ENCODE measurements at regions not wholly inside any gene's neighbourhood (a gene's known extent, or its start where the extent isn't known, plus 50 kb on each side); places are given as distances from the start of the nearest gene placed in this dataset.

DNA sequence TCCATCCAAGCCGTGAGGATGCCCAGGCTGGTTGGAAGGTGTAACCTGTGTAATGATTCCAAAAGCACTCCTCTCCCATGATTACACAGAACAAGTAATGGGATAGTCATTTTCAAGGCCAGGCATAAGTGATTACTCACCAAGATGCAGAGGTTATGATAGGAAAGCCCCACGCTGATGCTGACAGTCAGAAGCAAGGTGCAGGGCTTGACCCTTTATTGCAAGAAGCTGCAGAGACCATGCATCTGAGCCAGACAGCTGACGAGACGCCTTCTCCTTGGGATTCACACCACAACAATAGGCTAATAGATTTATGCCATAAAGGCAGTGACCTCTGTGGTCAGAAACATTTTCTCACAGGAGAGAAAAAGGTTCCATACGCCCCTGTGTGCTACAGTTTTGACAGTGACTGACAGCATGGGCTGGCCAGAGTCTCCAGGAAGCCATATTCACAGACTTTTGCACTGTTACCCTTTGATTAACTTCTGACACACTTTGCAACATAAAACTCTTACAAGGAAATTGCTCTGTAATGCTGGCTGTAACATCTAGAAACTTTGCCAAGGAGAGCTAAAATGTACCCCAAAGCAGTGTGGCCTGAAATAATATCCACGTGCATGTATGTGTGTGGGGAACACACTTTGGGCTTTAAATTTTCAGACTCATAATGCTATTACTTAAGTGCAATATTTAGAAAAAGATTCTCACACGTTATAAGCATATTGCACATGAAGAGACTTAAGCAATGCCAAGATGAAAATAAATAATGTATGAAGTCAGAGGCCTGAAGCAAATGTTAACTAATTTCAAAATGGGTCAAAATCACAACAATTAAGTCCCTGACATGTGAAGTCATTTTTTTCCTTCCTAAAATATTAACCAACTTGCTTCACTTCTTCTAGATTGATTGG lies 1079.0 kb upstream of the TENM4 start:
- DNase-seq (ENCODE audit: low spot score), result no peak

DNA sequence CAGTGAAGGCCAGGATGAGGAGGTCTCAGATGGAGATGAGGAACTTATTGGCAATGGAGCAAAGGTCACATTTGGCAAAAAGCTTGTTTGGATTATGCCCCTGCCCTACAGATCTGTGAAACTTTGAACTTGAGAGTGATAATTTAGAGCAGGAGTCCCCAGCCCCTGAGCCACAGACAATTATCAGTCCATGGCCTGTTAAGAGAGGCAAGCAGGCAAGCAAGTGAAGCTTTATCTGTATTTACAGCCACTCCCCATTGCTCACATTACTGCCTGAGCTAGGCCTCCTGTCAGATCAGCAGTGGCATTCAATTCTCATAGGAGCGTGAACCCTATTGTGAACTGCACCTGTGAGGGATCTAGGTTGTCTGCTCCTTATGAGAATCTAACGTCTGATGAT lies 1076.9 kb upstream of the TENM4 start:
- no peak for DNase-seq (ENCODE audit: low spot score)

DNA sequence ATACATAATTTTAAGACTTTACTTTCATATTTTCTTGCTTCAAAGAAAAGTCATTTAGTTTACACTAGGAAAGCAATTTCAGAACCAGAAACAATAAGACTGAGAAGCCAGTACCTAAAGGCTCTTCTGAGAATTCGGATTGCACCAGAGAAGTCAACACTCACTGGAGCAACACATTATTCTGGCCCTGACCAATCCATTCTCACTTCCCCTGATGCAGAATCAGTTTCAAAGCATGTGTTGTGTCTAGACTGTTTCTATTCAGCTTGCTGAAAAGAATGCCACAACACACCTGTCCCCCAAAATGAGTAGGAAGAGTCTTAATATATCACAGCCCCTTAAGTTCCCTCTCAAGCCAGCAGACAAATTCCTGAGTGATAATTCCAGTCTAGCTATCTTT lies 1074.3 kb upstream of the TENM4 start:
- no peak for DNase-seq (ENCODE audit: low spot score)

DNA sequence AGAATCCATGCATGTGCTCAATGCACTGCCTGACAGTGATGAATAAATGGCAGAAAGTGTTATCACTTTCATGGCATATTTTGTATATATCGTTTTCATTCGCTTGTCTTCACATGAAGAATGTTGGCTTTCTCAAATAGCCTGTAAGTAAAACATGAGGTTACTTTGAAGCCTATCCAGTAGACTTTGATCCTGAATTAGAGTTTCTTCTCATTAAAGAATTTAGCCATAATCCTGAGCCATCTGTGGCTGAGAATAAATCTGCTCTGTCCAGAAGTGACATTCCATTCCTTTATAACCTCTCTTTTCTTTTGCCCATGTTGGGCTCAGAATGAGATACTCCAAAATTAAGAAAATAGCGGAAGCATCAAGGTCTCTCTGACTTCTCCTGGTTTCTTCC lies 1071.7 kb upstream of the TENM4 start:
- DNase-seq (ENCODE audit: low spot score), result no peak

DNA sequence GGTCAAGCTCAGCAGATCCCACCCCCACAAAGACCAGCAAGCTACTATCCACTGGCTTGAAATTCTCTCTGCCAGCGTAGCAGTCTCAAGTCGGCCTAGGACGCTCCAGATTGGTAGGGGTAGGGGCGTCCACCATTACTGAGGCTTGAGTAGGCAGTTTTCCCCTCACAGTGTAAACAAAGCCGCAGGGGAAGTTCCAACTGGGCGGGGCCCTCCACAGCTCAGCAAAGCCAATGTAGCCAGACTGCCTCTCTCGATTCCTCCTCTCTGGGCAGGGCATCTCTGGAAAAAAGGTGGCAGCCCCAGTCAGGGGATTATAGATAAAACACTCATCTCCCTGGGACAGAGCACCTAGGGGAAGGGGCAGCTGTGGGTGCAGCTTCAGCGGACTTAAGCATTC lies 1064.9 kb upstream of the TENM4 start:
- DNase-seq (ENCODE audit: low spot score), result no peak

DNA sequence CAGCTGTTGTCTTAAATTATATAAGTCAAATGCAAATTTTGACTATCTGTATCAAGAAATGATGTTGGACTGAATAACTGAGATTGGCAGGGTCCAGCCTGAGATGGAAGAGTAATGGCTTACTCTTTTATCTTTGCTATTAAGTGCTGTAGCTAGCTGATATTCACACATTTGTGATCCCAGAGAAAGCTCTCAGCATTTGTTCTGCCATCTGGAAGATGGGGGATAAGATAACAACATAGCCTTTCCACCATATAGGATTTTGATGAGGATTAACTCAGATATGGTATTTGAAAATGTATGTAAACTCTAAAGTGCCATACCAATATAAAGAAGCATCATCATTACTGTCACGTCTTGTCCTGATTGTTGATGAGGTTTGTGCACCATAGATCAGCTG lies 1063.2 kb upstream of the TENM4 start:
- no peak for DNase-seq (ENCODE audit: low spot score)

DNA sequence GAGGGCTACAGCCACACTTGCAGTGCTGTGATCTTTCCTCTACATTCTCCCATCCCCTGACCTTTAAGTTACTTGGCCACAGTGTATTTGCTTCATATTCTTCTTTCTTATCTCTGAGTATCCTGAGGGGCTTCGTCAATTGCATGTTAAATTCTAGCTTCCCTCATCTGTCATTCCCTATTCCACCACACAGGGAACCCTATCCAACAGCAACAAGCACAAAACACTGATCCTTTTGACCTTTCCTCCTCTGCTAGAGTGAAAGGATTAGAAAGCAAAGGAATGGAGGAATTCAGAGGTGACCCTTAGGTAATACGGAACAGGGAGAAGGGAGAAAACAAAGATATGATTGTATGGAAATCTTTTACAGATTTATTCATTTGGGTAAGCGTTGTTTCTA lies 1061.7 kb upstream of the TENM4 start:
- no peak for DNase-seq (ENCODE audit: low spot score)

DNA sequence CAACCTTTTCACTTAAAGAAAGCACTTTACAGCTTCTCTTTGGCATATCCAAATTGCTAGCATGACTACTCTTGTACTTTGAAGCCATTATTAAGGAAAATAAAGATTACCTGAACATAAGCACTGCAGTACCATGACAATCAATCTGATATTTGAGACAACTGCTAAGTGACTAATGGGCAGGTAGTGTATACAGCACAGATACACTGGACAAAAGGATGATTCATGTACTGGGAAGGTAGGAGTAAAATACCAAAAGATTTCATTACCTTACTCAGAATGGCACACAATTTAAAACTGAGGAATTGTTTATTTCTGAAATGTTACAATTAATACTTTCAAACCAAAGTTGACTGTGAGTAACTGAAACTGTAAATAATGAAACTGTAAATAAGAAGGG lies 1054.3 kb upstream of the TENM4 start:
- DNase-seq (ENCODE audit: low spot score), result no peak

DNA sequence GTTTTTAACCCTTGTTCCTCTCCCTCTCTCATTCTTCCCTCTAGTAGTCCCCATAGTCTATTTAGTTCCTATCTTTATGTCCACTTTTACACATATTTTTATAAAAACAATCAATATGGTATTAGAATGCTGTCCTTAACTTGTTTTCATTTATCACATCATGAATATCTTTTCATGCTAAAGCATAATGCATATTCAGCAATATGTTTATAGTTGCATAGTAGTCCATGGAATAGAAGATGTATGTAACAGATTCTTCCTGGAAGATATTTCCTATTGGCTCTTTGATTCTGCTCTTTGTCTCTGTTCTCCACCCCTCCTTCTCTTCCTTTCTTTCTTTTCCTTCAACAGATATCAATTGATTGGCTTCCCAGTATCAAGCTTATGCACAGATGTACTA lies 1047.1 kb upstream of the TENM4 start:
- DNase-seq (ENCODE audit: low spot score), result no peak

DNA sequence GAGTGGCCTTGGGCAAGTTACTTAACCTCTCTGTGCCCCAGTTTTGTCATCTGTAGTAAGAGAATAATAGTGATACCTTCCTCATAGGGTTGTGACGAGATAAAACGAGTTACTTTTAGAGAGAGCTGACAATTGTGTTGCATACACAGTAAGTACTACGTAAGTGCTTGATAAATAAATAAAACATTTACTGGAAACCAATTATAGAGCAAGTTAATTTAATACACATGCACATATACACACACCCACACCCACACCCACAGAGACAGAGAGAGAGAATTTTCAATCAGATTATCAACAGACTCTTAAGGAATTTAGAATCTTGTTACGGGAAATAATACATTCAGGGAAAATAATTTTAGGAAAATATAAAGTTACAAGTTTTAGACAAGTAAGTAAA lies 1045.8 kb upstream of the TENM4 start:
- no peak for DNase-seq (ENCODE audit: low spot score)

DNA sequence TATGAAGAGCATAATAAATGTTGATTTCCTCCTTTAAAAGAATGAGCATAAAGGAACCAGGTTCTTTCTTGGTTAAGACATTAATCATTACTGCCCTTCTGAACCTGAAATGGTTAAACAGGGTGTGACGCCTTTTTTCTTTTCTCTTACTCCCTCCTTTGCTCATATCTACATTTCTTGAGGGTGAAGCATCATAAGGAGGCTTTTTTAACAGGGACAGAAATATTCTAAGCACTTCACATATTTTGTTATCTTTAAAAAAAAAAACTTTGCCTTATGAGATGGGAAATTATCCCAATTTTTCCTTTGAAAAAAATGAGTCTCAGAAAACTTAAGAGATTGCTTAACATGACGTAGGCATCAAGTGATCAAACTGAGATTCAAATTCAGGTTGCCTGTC lies 1036.3 kb upstream of the TENM4 start:
- DNase-seq (ENCODE audit: low spot score), result no peak

DNA sequence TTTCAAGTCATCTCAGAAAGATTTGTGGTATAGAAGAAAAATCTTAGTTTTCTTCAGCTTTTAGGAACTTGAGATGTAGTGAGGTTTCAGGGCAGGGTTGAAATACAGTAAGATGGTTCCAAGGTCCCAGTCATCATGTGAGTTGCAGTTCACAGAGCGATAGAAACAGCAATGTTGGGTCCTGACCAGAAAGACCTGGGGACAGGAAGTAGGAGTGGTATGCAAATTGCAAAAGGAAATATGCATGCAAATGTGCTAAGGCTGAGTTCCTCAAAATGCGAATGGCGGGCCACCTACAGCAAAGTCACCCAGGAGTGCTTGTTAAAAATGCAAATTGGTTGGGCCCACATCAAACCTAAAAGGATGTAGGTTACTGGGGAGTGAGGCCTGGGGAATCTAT lies 1032.7 kb upstream of the TENM4 start:
- DNase-seq (ENCODE audit: low spot score), result no peak

DNA sequence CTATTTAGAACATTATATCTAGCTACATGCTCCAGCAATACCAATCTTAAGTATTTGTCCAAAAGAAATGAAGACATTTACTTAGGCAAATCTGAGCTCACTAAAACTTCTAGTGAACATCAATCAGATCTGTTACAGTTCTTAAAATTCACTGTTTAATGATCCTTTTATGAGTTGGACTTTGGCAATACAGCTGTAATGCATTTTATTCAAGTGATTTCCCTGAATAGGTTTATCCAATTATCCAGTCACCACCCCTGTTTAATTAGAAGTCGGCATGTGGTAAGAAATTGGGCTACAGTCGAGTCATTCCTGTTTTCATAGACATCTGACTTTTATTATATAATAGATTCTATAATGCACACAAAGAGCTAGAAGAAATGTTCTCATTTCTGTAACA lies 1029.0 kb upstream of the TENM4 start:
- no peak for DNase-seq (ENCODE audit: low spot score)

DNA sequence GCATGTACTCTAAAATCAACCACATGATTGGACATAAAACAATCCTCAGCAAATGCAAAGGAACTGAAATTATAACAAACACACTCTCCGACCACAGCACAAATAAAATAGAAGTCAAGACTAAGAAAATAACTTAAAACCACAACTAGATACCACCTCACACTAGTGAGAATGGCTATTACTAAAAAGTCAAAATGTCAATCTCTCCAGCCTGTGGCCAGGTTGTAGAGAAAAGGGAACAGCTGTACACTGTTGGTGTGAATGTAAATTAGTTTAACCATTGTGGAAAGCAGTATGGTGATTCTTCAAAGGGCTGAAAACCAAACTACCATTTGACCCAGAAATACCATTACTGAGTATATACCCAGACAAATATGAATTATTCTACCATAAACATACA lies 1025.7 kb upstream of the TENM4 start:
- DNase-seq (ENCODE audit: low spot score), result no peak

DNA sequence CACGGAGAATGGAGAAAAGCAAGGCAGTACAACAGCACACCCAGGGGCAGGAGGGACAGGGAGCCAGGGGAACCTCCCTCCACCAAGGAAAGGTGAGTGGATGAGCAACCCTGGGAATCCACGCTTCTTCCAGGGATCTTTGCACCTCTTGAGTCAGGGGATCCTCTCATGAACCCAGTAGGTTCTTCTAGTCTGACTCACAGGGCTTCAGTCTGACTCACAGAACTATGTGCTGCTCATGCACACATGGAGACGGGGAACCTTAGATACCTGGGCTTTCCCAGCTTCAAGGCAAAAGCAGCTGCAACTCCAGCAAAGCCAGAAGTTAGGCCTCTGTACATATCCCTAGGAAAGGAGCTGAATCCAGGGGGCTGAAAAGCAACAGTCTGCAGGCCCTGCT lies 1021.4 kb upstream of the TENM4 start:
- DNase-seq (ENCODE audit: low spot score), result no peak

DNA sequence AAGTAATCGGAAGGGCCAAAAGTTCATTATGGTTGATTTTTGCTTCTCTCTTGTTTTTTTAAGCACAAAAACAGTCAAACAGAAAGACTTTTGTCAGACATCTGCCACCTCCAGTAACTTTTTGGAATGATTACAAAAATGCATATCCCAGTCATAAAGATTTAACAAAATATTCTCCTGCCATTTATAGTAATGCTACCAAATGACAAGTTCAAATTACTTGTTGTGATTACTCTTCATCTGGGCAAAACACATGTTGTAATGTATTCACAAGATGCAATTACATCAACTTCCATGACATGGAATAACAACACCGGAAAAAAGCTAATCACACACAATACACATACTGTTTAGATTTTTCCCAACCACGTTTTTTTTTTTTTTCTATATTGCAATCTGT lies 1017.5 kb upstream of the TENM4 start:
- DNase-seq (ENCODE audit: low spot score), result no peak

DNA sequence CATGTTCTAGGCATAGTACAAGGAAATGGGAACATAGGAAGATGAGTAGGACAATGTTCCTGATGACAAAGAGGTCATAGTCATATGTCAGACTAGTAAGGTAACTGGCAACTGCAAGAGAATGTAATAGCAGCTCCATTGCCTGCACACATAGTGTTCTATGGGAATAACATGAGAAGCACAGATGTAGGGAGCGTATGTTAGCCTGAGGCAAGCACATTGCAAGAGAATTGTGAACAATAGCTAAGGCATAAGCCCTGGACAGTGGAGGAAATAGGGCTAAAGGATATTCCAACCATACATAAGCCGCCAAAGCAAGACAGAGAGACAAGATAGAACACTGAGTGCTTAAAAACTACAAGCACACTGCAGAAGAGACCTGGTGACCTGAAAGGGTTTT lies 1017.0 kb upstream of the TENM4 start:
- no peak for DNase-seq (ENCODE audit: low spot score)

DNA sequence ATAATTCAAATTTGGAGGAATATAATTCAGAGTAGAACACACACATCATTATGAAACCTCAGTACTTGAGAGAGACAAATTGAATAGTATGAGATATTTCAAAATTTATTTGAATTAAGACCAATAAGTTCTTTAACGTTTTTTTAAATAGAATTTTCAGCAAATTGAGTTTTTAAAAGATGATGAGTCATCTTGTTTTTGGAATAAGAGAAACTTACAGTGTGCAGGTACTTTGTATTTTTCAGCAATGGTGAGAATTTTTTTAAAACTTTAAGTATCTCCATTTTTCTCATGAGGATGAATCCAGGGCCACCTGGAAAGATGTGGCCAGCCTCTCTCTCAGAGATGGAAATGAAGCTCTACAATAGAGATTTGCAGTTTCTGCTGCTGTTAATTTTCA lies 1015.0 kb upstream of the TENM4 start:
- DNase-seq (ENCODE audit: low spot score), result no peak

DNA sequence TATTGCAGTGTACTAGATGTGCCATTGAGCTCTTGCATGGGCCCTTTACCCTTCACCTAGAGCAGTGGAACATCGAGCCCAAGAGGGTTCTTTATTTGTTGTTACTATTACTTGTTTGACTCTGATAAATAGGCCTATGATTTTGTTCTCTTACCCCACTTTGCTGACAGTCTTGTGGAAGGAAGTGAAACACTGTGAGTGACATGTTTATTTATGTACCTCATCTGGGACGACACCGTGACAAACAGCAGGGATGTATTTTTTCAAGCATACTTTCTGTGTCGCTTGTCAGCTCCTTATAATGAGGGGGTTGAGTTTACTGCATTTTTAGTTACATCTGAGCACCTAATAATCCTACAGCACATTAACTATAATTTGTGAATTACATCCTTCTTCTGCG lies 1010.3 kb upstream of the TENM4 start:
- no peak for DNase-seq (ENCODE audit: low spot score)

DNA sequence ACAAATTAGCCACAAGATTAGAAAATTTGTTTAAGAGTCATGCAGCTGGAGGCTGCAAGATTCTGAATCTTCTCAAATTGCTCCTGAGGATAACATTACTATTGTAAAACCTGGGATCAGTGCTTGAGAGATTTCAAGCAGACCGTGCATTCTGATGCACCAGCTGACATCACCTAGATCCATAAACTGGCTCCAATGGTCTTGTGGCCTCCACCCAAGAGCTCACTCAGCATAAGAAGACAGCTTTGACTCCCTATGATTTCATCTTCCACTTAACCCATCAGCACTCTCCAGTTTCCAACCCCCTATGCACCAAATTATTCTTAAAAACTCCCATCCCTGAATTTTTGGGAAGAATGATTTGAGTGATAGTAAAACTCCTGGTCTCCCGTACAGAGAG lies 1007.9 kb upstream of the TENM4 start:
- no peak for DNase-seq (ENCODE audit: low spot score)

DNA sequence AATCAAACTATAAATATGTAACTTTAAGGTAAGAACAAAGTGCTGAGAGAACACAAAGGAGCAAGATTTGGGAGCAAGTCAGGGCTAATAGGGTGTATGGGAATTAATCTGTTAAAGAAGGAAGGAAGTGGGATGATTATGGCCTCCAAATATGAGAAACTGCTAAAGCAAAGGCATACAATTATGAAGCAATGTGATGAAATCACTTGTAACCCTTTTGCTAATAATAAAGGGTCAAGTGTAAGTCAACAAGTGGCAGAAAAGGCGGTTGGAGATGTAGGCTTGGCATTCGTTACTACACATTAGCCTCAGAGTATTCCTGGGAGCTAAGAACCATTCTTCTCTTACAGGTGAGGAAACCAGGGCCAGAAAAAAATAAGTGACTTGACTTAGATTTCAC lies 1002.3 kb upstream of the TENM4 start:
- DNase-seq (ENCODE audit: low spot score), result no peak

DNA sequence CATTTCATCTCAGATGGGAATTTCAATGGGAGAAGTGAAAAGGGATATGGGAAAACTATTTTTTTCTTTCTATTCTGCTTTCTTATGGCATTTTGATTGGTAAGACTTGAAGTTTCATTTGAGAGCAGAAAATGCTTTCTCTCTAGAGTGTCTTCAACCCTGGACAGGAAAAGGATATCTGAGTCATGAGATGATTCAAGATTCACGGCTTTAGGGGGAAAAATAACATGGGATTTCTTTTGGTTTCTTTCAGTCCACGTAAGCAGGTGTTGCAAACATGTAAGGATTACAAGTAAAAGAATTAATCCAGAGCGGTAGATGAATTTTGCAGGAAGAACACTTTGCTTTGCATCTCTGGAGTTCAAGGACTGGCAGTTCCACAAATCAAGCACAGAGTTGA lies 1001.0 kb upstream of the TENM4 start:
- no peak for DNase-seq (ENCODE audit: low spot score)

DNA sequence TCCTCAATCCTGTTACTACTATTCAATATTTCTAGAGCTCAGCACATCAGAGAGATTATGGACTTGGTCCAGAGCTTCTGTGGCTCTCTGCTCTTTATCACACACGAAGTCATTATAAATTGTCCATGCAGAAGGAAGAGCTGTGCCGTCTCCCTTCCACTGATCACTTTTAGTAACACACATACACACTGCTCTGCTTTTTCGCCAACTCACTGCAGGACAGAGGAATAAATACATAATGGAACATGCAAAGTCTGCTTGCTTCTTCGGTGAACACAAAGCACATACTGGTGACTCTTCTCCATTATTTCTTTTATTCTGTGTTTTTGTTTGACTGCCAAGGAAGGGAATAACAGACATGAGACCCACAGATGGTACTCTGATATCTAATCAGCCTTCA lies 1000.0 kb upstream of the TENM4 start:
- no peak for DNase-seq (ENCODE audit: low spot score)

DNA sequence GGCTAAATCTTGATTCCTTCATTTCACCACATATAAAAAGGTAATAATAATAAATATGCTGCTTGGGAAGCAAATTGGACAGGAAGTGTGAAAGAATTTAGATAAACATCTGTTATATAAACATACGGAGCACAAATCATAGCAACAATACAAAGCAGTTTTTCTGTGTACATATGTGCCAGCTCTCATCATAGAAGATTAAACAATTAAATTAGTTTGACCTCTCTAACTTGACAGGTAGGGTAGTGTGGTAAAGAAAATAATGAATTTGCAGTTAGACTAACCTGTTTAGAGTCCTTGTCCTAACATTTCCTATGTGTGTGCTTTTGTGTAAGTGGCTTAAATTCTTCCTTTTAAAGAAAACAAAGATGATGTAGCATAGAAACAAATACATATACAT lies 995.7 kb upstream of the TENM4 start:
- no peak for DNase-seq (ENCODE audit: low spot score)
